ENCODE measurements at regions not wholly inside any gene's neighbourhood (a gene's known extent, or its start where the extent isn't known, plus 50 kb on each side); places are given as distances from the start of the nearest gene placed in this dataset.

DNA sequence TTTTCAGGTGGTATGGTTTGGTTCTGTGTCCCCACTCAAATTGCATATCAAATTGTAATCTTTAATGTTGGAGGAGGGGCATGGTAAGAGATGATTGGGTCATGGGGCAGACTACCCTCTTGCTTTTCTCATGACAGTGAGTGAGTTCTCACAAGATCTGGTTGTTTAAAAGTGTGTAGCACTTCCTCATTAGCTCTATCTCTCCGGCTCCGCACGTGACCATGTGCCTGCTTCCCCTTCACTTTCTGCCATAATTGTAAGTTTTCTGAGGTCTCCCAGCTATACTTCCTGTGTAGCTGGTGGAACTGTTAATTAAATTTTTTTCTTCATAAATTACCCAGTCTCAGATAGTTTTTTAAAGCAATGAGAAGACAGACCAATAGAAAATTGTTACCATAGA, 843.2 kb downstream of the AMY1C start:
- TF ChIP-seq CTCF (conservative IDR thresholded peaks at IDR 0.05; ENCODE audit: low read depth, low read length) (no peak), EZH2 (IDR thresholded peaks at IDR 0.05; ENCODE audit: borderline replicate concordance, low read depth, low read length, poor library complexity, severe bottlenecking) (no peak)

Measured in A673 (cell line).